DND-41 (cell line): ENCODE measurements at regions not wholly inside any gene's neighbourhood (a gene's known extent, or its start where the extent isn't known, plus 50 kb on each side); places are given as distances from the start of the nearest gene placed in this dataset.

ENCODE experiments used
- EZH2 ChIP-seq: IDR thresholded peaks from 3 replicates; pipeline ENCODE4 v1.6.1; 2012; ENCODE audit warnings: borderline replicate concordance, low read depth, mild to moderate bottlenecking, moderate library complexity, low read length, inconsistent platforms; ENCODE audit not compliant: severe bottlenecking
- TF ChIP-seq, protein P1 (sequence below): IDR thresholded peaks from 2 replicates; pipeline ENCODE4 v1.5.1; 2012; ENCODE audit warnings: borderline replicate concordance, low read length, moderate library complexity, mild to moderate bottlenecking; ENCODE audit not compliant: poor library complexity, severe bottlenecking; ENCODE audit errors: extremely low read depth

DNA sequence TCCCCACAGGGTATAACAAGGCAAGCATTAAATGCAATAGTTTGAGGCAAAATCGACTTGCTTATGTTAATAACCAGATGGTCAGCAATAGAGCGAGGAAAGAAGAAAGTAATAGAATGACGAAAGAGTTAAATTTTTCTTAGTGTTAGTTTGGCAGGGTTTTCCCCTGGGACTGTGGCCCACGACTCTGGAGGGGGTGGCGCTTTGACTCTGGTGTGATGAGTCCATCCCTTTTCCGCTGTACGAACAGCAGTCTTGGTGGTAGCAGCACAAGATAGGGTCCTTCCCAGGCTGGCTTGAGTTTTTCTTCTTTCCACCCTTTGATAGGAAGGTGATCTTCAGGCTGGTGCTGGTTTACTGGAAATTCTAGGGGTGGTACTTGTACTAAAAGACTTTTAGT is 69.2 kb upstream of the GMDS start:
- TF ChIP-seq, protein P1, sequence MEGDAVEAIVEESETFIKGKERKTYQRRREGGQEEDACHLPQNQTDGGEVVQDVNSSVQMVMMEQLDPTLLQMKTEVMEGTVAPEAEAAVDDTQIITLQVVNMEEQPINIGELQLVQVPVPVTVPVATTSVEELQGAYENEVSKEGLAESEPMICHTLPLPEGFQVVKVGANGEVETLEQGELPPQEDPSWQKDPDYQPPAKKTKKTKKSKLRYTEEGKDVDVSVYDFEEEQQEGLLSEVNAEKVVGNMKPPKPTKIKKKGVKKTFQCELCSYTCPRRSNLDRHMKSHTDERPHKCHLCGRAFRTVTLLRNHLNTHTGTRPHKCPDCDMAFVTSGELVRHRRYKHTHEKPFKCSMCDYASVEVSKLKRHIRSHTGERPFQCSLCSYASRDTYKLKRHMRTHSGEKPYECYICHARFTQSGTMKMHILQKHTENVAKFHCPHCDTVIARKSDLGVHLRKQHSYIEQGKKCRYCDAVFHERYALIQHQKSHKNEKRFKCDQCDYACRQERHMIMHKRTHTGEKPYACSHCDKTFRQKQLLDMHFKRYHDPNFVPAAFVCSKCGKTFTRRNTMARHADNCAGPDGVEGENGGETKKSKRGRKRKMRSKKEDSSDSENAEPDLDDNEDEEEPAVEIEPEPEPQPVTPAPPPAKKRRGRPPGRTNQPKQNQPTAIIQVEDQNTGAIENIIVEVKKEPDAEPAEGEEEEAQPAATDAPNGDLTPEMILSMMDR = no peak
- no peak for TF ChIP-seq EZH2
